HG02970 (cell line): ENCODE measurements at regions not wholly inside any gene's neighbourhood (a gene's known extent, or its start where the extent isn't known, plus 50 kb on each side); places are given as distances from the start of the nearest gene placed in this dataset.

ENCODE experiments used
- ATAC-seq: cut with Tn5 transposase; IDR thresholded peaks from one replicate; pipeline ENCODE4 v1.9.1; 2021; ENCODE audit warnings: mild to moderate bottlenecking, moderate library complexity, moderate number of reproducible peaks; ENCODE audit not compliant: unreplicated experiment, low FRiP score

DNA sequence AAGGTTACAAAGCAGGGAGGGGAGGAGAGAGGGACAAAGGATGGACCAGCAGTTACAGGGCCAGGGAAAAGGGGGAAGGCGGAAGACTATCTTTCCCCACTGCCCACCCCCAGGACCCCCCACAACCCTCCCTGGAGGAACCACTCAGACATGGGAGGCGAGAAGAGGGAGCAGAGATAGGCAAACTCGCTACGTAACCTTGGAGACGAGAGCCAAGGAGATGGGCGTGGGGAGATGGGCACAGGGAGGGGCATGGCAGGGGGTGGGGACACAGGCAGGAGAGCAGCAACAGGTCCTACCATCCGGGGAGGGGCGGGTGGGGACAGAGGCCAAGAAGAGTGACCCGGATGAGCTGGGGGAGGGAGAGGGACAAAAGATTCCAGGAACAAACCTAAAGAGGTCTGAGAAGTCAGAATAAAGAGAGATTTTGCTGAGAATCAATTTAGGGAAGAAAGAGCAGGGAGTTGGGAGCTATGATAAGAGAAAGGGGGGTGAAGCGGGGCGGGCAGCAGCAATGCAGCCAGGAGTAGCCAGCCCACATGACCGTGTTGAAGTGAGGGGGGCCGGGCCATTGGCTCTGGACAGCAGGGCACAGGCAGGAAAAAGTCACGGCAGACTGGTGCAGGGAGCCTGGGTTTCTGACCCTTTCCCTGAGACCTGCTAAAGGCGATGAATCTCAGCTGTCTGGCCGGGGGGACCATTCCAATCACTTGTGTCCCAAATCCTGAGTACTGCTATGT is 128.4 kb downstream of the BUD13 start:
- no peak for ATAC-seq

DNA sequence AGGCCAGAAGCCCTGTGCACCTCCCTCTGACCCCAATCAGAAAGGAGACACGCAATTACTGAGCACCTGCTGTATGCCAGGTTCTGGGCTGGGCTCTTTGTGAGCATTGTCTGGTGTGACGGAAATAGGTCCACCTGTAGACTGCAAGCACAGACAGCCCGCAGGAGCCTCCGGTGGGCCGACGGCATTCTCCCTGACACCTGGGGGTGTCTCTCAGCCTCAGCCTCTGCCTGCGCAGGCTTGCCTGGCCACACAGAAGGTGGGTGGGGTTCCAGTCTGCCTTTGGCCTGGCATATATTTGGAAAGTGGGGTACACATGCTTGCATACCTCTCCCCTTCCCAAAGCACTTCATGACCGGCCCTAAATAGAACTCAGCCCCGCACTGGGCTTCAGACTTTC is 129.3 kb downstream of the BUD13 start:
- ATAC-seq = no peak

DNA sequence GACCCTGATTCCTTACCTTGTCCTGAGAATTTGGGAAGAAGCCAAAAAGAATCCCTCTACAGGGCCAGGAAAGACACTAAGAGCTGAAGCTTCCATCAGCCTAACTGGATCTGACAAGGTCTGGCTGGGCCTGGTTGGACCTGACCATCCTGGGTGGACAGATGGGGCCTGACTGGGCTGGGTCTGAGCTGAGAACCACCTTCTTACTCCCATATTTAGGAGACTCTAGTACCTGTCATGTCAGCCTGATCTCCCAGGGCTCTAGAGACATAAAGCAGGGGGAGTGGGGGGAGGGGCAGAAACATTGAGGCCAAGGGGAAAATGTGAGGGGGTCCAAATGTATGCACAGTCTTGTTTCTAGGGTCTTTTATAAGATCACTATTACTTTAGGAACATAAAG is 129.9 kb downstream of the BUD13 start:
- ATAC-seq = no peak

DNA sequence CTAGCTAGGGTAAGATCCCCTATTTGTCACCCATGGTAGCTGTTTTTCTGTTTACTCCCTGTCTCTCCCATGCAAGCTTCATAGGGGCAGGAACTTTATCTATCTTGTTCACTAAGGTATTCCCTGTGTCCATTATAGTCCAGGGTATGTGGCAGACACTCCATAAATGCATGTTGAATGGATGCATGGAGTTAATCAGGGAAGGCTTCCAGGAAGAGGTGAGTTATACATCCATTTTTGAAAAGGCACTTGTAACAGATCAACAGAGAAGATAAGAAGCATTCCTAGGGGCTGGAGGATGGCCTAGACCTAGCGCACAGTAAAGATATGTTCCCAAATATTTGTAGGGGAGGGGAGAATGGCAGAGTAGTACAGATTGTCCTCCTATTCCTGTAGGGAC is 130.3 kb downstream of the BUD13 start:
- no peak for ATAC-seq

DNA sequence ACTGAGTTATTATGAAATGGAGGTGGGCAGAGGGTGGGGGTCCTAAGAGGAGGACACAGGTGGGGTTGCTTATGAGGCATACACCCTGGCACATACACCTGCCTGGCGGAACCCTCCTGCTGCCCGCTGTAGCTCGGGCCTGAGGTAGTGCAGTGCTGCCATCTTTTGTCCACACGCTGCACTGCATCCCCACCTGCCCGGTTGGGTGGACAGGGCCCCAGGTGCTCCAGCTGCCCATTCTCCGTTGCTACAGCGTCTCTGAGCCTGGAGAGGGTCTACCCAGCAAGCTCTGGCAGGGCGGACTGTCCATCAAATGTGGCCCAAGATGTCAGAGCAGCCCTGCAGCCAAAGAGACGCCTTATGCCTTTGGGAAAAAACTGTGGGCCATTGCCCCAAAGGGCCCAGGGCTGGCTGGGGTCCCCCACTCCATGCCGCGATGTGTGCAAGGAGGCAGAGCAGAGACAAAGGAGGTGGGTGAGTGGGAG is 131.2 kb downstream of the BUD13 start:
- no peak for ATAC-seq

DNA sequence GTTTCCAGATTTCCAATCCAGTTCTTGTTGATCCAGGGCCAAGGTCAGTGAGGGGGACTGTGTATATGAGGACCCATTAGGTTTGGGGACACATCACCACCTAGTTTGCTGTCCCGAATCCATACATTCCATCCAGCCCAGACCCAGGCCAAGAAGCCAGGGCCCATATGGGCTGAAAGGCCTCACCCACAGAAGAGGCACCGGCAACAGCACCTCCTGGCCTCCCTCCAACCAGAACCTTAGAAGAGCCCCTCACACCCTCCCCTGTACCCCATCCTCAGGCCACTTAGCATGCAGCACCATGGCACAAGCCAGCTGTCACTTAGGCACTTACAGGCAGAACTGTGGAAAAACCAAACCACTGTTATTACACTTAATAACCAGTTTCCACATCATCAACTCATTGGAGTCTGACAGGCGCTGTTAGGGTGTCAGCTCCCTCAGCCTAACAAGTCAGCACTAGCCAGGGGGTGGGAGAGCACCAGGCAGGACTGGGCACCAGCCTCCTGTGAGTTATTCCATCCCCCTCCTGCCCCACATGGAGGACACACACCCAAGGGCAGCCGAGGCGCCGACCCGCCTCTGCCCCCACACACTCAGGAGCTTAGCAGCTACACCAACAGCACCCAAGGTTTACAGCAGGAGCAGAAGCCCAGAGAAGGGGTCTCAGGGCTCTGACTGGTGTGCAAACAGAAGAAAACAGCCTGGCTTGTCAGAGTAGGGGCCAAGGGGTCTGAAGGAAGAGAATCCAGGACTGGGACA is 132.0 kb downstream of the BUD13 start:
- ATAC-seq = no peak

DNA sequence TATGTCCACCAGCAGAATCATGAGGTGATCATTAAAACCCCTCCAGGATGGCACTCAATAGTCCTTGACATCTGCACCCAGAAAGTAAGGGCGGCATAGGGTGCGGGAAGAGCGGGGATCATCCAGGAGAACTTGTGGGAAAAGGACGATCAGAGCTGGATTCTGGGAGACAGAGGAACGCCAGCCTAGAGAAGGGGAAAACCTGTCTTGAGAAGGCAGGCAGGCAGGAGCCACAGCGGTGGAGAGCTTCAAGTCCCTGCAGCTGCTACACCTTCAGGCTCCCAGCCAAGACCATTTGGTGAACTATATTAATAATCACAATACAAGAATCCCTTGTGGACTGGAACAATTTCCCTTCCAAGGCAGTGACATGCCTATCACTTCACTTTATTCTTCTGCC is 134.3 kb downstream of the BUD13 start:
- ATAC-seq = no peak

DNA sequence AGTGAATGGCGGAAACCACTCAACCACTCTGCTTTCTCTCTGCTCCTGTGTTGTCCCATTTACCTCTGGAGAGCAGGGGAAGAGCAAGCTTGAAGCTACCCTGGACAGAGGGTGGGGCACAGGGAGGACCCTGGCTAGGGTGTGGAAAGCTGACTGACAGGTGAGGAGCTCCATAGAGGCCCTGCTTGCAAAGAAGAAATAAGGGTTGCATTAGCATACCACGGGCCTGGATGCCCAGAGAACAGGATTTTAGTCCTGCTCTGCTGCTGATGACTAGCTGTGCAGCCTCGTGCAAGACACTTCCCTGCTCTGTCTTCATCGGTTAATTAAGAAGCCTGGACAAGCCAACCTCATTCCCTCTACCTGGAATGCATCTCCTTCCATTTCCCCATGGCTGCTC is 135.0 kb downstream of the BUD13 start:
- ATAC-seq = no peak

DNA sequence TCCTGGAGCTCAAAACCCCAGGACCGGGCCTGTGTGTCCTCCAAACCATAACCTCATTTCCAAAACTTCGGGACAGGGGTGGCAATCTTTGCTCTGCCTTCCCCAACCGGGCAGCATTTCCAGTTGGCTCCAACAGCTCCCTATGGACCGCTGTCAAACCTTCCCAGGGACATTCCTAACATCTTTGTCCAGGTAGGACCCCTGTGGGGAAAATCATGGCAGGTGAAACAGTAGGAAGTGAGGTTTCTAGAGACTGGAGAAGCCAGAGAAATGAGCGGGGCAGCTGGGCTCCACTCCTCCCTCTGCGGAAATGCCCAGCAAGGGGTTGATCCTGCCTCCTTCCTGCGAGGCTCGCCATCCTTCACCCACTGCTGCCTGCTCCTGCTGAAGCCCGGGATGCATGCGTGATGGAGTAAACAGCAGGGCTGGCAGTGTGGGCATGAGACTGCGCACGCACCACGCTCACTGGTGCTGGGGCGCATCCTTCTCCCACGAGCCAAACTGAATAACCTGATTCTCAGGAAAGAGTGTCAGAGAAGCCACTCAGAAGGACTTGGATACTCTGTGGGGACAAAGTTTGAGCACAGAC is 136.4 kb downstream of the BUD13 start:
- no peak for ATAC-seq

DNA sequence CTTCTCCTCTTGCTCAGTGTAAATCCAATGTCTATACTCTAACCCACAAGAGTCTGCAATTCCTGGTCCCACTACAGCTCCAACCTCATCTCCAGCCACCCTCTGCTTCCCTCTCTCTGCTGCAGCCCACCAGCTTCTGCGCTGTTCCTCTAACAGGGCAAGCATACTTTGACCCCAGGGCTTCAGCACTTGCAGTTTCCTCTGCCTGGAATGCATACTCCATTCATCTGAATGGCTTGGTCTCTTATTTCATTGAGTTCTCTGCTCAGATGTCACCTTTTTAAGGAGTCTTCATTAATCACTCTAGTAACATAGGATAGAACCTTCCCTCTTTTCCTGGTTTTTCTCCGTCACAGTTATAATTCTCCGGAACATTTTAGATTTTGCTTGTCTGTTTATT is 141.6 kb downstream of the BUD13 start:
- no peak for ATAC-seq

DNA sequence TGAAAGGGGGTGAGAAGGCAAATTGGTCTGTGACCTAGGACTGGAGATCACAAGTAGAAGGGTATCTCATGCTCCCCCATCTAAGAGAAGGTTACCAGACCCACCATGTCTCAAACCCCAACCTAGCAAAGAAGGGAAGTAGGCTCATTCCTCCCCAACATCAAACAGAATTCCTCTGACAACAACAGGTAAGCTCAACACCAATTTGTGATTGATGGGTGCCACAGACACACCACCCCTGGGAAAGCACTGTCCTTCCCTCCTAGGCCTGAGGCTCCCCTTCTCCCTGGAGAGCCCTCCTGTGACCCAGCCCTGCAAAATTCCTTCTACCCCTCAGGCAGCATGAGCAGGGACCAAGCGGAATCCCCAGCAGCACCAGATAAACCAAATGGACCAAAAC is 154.3 kb downstream of the BUD13 start:
- no peak for ATAC-seq

DNA sequence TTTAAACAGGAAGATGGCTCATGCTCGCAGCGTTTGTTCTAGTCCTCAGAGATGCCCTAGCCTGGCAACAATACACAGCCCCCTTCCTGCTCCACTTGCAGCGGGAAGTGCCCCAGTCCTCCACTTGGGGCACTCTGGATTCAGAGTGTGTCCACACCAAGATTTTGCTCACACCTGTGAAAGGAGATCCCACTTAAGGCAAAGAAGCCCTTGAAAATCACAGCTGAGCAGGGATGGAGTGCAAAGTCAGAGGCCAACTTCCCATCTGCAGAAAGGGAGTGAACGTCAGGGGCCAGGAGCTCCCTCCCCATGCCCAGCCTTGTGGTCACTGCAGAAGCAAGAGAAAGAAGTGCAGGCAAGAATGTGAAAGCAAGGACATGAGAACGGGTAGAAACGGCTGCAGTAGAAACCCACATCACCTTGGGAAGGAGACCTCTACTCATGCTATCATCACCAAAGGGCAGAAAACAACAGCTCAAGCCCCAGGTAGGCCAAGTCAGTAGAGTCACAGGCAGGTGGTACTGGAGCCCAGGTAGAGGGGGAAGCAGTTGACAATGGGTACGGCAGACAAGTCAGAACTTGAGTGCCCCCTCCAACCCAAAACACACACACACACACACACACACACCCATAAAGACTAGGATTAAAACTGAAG is 157.4 kb downstream of the BUD13 start:
- no peak for ATAC-seq

DNA sequence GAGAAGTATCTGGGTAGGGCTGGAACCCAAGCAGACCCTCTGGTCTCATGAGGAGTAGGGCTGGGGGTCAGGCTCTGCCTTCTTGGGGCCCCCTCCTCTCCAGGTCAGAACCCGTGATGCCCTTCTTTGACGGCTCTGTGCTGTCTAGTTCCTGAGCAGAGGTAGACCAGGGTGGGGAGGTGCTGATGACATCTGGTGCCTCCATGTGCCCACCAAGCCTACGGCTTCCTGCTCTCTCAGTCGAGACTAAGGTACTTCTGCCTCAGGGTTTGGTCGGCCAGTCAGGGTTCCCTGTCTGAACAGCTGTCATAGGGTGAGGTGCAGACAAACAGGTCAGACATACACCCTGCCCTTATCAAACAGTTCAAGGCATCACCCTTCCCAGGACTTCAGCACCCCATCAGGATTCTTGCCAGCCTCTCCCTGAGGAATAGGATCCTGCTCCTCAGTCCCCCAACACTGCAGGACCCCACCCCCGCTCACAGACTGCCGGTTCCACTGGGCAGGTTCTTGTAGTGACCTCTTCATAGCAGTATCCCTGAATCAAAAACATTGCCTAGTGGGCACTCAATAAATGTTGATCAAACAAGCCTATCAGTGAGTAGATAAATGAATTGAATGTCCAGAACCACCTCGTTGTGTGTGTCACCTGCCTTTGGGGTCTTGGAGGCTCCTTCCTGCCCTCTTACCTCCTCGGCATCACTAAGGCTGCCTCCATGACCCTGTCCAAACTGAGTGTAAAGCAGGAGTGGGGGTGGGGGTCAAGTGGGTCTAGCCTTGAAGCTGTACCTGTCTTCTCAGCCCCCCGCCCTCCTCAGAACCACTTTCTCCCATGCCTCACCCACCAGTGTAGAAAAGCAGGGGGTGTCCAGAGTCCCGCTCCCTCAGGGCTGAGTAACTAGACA is 158.2 kb downstream of the BUD13 start:
- ATAC-seq = no peak

DNA sequence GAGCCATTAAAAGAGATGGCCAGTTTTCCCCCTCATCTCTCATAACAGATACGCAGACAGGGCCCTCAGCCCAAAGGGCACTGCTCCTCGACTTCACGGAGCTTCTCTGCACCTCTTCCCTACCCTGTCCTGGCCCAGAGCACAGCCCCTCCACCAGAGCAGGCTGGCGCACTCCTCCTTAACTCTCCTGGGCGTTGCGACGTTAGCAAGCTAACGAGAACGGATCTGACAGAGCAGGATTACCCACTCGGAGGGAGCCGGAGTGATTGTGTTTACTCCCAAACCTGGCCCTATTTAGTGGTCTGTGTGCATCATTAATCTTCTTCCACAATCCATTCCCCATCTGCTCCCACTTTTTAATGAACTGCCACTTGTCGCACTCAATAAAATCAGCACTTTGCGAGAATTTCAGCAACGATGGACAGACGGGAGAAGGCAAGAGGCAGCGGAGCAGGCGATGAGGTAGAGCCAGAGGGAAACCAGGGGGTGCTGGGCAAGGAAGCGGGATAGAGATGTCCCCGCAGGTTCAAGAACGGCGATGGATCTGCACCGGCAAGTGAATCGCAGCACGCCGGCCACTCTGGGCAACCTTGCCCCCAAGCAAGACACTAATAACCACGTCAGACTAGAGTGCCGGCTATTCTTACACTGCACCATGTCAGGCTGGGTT is 159.4 kb downstream of the BUD13 start:
- no peak for ATAC-seq

DNA sequence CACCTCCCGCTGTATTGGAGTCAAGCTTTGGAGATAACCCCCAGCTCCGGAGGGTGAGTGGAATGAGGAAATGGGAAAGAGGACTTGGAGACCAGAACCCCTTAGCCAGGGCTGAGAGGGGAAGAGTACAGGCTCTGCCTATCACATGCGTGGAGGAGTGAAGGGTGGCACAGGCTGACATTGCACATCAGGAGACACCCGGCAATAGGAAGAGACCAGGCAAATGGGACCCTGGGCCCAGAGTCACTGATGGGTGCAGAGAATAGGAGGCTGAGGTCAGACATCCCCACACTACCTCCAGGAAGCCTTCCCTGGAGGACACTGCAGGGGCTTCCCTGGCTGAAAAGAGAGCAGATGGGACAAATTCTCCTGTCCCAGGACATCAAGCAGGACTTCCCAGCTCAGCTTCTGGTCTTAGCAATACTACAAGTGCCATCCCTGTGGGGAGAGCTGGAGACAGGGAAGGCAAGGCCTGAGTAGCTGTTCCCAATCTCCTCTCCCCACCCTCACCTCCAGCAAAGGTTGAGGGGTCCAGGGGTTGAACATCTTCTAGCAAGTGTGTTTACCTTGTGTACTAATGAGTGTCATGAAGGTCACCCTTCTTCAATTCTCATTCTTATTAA is 160.7 kb downstream of the BUD13 start:
- ATAC-seq = no peak

DNA sequence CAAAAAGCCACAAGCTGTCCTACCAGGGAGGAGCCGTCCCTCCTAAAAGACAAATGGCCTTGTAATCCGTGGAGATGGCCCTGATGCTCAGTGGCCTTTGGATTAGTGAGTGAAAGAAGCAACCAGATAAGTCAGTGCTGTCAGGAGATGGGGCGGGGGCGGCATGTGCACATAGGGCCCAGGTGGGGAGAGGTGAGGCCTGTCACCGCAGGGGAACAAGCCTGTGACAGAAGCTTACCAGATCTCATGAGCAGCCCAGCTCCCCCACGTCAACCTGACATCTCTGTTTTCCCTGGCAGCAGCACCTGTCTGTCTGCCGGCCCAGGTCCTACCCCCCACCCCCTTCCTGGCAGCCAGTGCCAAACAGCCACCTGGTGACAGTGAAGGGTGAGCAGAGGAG is 162.6 kb downstream of the BUD13 start:
- ATAC-seq = no peak

DNA sequence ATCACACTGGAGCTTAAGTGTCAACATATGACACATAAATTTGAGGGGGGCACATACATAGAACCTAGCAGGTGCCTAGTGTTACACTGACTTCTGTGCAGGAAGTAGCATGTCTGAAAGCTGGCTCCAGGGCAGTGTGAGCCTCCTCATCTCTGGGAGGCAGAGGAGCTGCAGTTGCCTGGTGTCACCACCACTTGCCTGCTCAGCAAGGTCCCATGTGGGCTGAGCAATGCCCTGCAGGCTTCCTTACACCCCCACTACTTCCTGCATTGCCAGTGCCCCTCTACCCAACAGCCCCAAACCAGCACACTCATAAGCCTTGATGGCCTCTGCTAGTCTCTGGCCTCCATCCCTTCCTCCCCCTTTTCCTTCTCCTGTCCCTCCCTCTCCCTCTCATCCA is 165.8 kb downstream of the BUD13 start:
- no peak for ATAC-seq

DNA sequence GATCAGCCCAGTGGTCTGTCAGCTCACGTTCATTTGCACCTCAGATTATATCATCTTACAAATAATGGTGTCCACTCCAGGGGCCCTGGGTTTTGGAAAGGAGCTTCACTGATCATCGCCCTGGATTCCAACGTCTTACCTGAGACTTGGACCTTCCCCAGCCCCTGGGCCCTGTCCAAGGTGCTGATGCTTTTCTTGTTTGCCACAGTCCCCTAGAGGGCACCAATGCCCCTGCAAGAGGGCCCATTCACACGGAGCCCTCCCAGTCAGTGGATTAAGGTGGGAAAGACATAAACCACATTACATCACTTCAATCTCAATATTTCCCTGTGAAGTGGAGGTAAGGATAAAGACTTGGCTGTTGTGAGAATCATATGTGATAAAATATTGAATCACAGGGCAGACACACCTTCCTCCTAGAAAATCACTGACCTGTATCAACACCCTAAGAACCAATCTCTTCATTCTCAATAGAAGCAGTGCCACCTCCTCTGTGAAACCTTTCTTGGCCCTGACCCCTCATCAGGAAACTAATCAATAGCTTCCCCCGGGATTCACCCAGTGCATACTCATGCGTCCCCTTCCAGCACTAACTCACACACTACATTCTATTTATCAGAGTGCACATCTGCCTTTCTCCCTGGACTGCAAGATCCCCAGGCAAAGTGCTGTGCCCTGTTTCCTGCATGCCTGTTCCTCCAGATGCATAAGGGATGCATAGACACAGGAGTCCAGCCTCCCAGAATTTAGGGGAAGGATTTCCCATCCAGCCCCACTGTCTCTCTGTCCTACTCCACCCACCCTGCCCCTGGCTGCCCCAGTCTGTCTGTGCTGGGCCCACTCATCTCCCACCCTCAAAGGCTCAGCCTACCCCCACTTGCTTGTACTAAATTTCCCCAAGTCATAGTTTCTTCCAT is 167.0 kb downstream of the BUD13 start:
- no peak for ATAC-seq
